ENCODE measurements at regions not wholly inside any gene's neighbourhood (a gene's known extent, or its start where the extent isn't known, plus 50 kb on each side); places are given as distances from the start of the nearest gene placed in this dataset.

- DNase-seq, result no peak
These were observed 114.4 kb upstream of the CDK1 start for GRCh38 chr10:60663850-60664249.

- DNase-seq, result no peak
These were observed 115.2 kb upstream of the CDK1 start for GRCh38 chr10:60662917-60663614.

- no peak for DNase-seq
These were observed 116.6 kb upstream of the CDK1 start for GRCh38 chr10:60661637-60662036.

GRCh38 chr10:60660625-60661024 lies 117.7 kb upstream of the CDK1 start:
- no peak for DNase-seq

- no peak for DNase-seq
These were observed 123.3 kb upstream of the CDK1 start for GRCh38 chr10:60654813-60655464.

GRCh38 chr10:60652628-60653027 lies 125.7 kb upstream of the CDK1 start:
- no peak for DNase-seq

- no peak for DNase-seq
These were observed 127.9 kb upstream of the CDK1 start for GRCh38 chr10:60650378-60650800.

GRCh38 chr10:60649485-60650377 lies 128.5 kb upstream of the CDK1 start:
- DNase-seq, result no peak

GRCh38 chr10:60648761-60649160 lies 129.5 kb upstream of the CDK1 start:
- DNase-seq, result no peak

- no peak for DNase-seq
These were observed 131.1 kb upstream of the CDK1 start for GRCh38 chr10:60646966-60647796.

GRCh38 chr10:60645980-60646379 lies 132.3 kb upstream of the CDK1 start:
- DNase-seq, result no peak

GRCh38 chr10:60644436-60645130 lies 133.7 kb upstream of the CDK1 start:
- DNase-seq, result no peak

- no peak for DNase-seq
These were observed 134.4 kb upstream of the CDK1 start for GRCh38 chr10:60643874-60644273.

- no peak for DNase-seq
These were observed 148.9 kb upstream of the CDK1 start for GRCh38 chr10:60629332-60629731.

- DNase-seq, result no peak
These were observed 150.2 kb upstream of the CDK1 start for GRCh38 chr10:60627778-60628748.

- DNase-seq, result no peak
These were observed 152.2 kb upstream of the CDK1 start for GRCh38 chr10:60626037-60626436.

- no peak for DNase-seq
These were observed 154.7 kb upstream of the CDK1 start for GRCh38 chr10:60623627-60624026.

- no peak for DNase-seq
These were observed 157.3 kb upstream of the CDK1 start for GRCh38 chr10:60621018-60621417.

GRCh38 chr10:60618861-60619260 lies 159.4 kb upstream of the CDK1 start:
- no peak for DNase-seq

GRCh38 chr10:60615541-60615940 lies 162.7 kb upstream of the CDK1 start:
- no peak for DNase-seq

- no peak for DNase-seq
These were observed 163.9 kb upstream of the CDK1 start for GRCh38 chr10:60614363-60614762.
